Endothelial cell of umbilical vein (primary cell): ENCODE measurements at regions not wholly inside any gene's neighbourhood (a gene's known extent, or its start where the extent isn't known, plus 50 kb on each side); places are given as distances from the start of the nearest gene placed in this dataset.

Experiments
- BruUV-seq: library from RNA; stranded (reverse); fragments of 400-500 nt; replicated peaks from 2 replicates; lab custom pipeline; 2021; lab: Mats Ljungman, UMichigan
- CTCF ChIA-PET: fragments of 300-600, 350-600 bp; sonication (Branson Sonifier 250); formaldehyde crosslinking; loops from one replicate; lab custom pipeline; 2021; ENCODE audit warnings: antibody characterized with exemption, inconsistent platforms; lab: Charles Lee
- POLR2A ChIA-PET: fragments of 300-600, 350-600 bp; sonication (Branson Sonifier 250); formaldehyde crosslinking; loops from one replicate; lab custom pipeline; 2021; ENCODE audit warnings: antibody characterized with exemption, inconsistent platforms; lab: Charles Lee
- DNase-seq: peaks from one replicate; pipeline ENCODE4 v3.0.0-alpha.2; 2011; ENCODE audit warnings: low read depth, low spot score
- FAIRE-seq: peaks from 2 replicates; lab custom pipeline; 2011; peaks lifted over from hg19 to GRCh38; lab: Jason Lieb, UNC
- H2AFZ ChIP-seq: 2 replicates; pipeline ENCODE4 v1.6.0; 2012; ENCODE audit warnings: low read depth, low read length, control low read depth, inconsistent platforms
- H3K27ac ChIP-seq: 2 replicates; pipeline ENCODE4 v1.5.1; 2011; ENCODE audit warnings: low read depth, mild to moderate bottlenecking, control low read depth, low read length, moderate library complexity; ENCODE audit not compliant: insufficient read depth
- H3K27me3 ChIP-seq, 2 experiments: 2 replicates each; pipeline versions ENCODE4 v1.6.0 to v1.6.1; 2011; ENCODE audit warnings: low read length in 2 of 2, mixed read lengths in 1 of 2; ENCODE audit not compliant: control insufficient read depth in 2 of 2, insufficient read depth in 2 of 2
- H3K36me3 ChIP-seq, 2 experiments: 2 replicates in 1 of 2; 3 replicates in 1 of 2; pipeline ENCODE4 v1.5.1; 2011; ENCODE audit warnings: low read length in 2 of 2, mild to moderate bottlenecking in 1 of 2, moderate library complexity in 1 of 2; ENCODE audit not compliant: control insufficient read depth in 2 of 2, insufficient read depth in 2 of 2; ENCODE audit errors: extremely low read depth in 1 of 2
- H3K4me1 ChIP-seq: 3 replicates; pipeline ENCODE4 v1.5.1; 2011; ENCODE audit warnings: mild to moderate bottlenecking, low read length; ENCODE audit not compliant: control insufficient read depth, insufficient read depth; ENCODE audit errors: extremely low read depth
- H3K4me2 ChIP-seq: 2 replicates; pipeline ENCODE4 v1.6.1; 2011; ENCODE audit warnings: low read length, control low read depth, mixed read lengths; ENCODE audit not compliant: insufficient read depth
- H3K4me3 ChIP-seq, 3 experiments: fragments of 200-600 bp in 1 of 3; sonication (generic), shearing (Covaris generic) in 1 of 3; replicated peaks in 1 of 3; 2 replicates each; pipeline ENCODE4 v1.5.1; 2011 to 2016; ENCODE audit warnings: control low read depth in 3 of 3, low read length in 3 of 3, mild to moderate bottlenecking in 2 of 3, inconsistent platforms in 1 of 3, low read depth in 1 of 3, moderate library complexity in 1 of 3; ENCODE audit not compliant: insufficient read depth in 1 of 3
- H3K79me2 ChIP-seq: 2 replicates; pipeline ENCODE4 v1.6.0; 2012; ENCODE audit warnings: low read length, inconsistent platforms; ENCODE audit not compliant: control insufficient read depth, insufficient read depth
- H3K9ac ChIP-seq: replicated peaks from 2 replicates; pipeline ENCODE3; 2011; ENCODE audit warnings: low read length, control low read depth; ENCODE audit not compliant: insufficient read depth; ENCODE audit errors: extremely low read depth
- H3K9me1 ChIP-seq: replicated peaks from 3 replicates; pipeline ENCODE4 v1.6.0; 2011; ENCODE audit warnings: mild to moderate bottlenecking, low read length; ENCODE audit not compliant: control insufficient read depth, insufficient read depth; ENCODE audit errors: extremely low read depth
- H3K9me3 ChIP-seq: replicated peaks from 2 replicates; pipeline ENCODE4 v1.5.1; 2012; ENCODE audit warnings: low read length, inconsistent platforms; ENCODE audit not compliant: control insufficient read depth, insufficient read depth
- H4K20me1 ChIP-seq: replicated peaks from 2 replicates; pipeline ENCODE3; 2011; ENCODE audit warnings: mild to moderate bottlenecking, low read length; ENCODE audit not compliant: control insufficient read depth, insufficient read depth; ENCODE audit errors: extremely low read depth
- CTCF ChIP-seq, 2 donors: IDR thresholded peaks; 1 replicate in 1 of 2; 2 replicates in 1 of 2; pipeline ENCODE4 v1.5.1; 2011; ENCODE audit warnings: low read length in 2 of 2, mild to moderate bottlenecking in 2 of 2, moderate library complexity in 2 of 2, control low read depth in 1 of 2, inconsistent platforms in 1 of 2, low read depth in 1 of 2; ENCODE audit not compliant: insufficient read depth in 1 of 2; ENCODE audit errors: extremely low read depth in 1 of 2
- EZH2 ChIP-seq: IDR thresholded peaks from 2 replicates; pipeline ENCODE4 v1.6.1; 2012; ENCODE audit warnings: borderline replicate concordance, low read depth, mild to moderate bottlenecking, moderate library complexity, low read length, inconsistent platforms; ENCODE audit not compliant: severe bottlenecking
- FOS ChIP-seq: IDR thresholded peaks from 2 replicates; pipeline ENCODE4 v1.6.1; 2011; ENCODE audit warnings: mild to moderate bottlenecking, low read length, moderate library complexity, borderline replicate concordance; ENCODE audit not compliant: insufficient read depth
- GATA2 ChIP-seq: IDR thresholded peaks from 2 replicates; pipeline ENCODE4 v1.7.0; 2011; ENCODE audit warnings: low read depth, mild to moderate bottlenecking, moderate library complexity, mixed read lengths, low read length; ENCODE audit not compliant: insufficient read length, insufficient read depth
- JUN ChIP-seq: IDR thresholded peaks from 2 replicates; pipeline ENCODE4 v1.6.1; 2011; ENCODE audit warnings: borderline replicate concordance, low read depth; ENCODE audit not compliant: insufficient read length, insufficient read depth
- MAX ChIP-seq: IDR thresholded peaks from 2 replicates; pipeline ENCODE4 v1.6.1; 2011; ENCODE audit not compliant: insufficient read depth, insufficient read length
- MYC ChIP-seq: IDR thresholded peaks from one replicate; pipeline ENCODE4 v1.6.1; 2011; ENCODE audit warnings: mild to moderate bottlenecking, low read depth, low read length
- POLR2A ChIP-seq: IDR thresholded peaks from 2 replicates; pipeline ENCODE4 v1.6.1; 2012; ENCODE audit warnings: low read depth, mild to moderate bottlenecking, control low read depth, low read length
- POLR2AphosphoS5 ChIP-seq: IDR thresholded peaks from 2 replicates; pipeline ENCODE4 v1.6.1; 2012; ENCODE audit warnings: low read depth, mild to moderate bottlenecking, control low read depth, low read length, moderate library complexity; ENCODE audit not compliant: insufficient read depth
- dilution Hi-C: fragments of 300-500 bp; cut with MboI; formaldehyde crosslinking; loops from one replicate; pipeline ENCODE4 v1.15.0; 2019; ENCODE audit warnings: low sequenced_read_pairs; ENCODE audit not compliant: extremely low pct_ligation_motif_present
- intact Hi-C: fragments of 100-400 bp; cut with micrococcal nuclease; formaldehyde crosslinking; loops from one replicate; pipeline ENCODE4 v1.10.0; 2022

GRCh38 chr2:106037262-106037661 is 156.8 kb downstream of the UXS1 start:
- CTCF ChIA-PET = no interaction called here
- Histone ChIP-seq H3K9ac (no peak overlapping the region), H3K4me3 (no peak overlapping the region), H3K27ac (no peak overlapping the region), H3K4me2 (no peak overlapping the region), H3K9me3 (no peaks in the 10 kb centered on the region), H3K79me2 (no peaks in the 10 kb centered on the region), H4K20me1 (no peaks in the 10 kb centered on the region), H2AFZ (no peak overlapping the region), H3K36me3 (no peaks in the 10 kb centered on the region), H3K27me3 (no peaks in the 10 kb centered on the region), H3K9me1 (no peaks in the 10 kb centered on the region), H3K4me1 (no peaks in the 10 kb centered on the region)
- FAIRE-seq (no peak), DNase-seq (no peak)
- BruUV-seq = no TSS peak
- dilution Hi-C loops (no loop called here), intact Hi-C loops (no loop called here)
- POLR2A ChIA-PET = no interaction called here
- no peak for TF ChIP-seq CTCF (IDR thresholded peaks at IDR 0.05; ENCODE audit: extremely low read depth in 1 of 2, insufficient read depth in 1 of 2, low read depth in 1 of 2, low read length in 2 of 2)
- TF ChIP-seq JUN = no peak
- TF ChIP-seq MYC = no peak
- TF ChIP-seq MAX = no peak
- no peak for TF ChIP-seq GATA2
- no peak for TF ChIP-seq POLR2AphosphoS5
- TF ChIP-seq POLR2A = no peak
- no peak for TF ChIP-seq FOS
- TF ChIP-seq EZH2 = no peak
